EH (cell line): ENCODE measurements at regions not wholly inside any gene's neighbourhood (a gene's known extent, or its start where the extent isn't known, plus 50 kb on each side); places are given as distances from the start of the nearest gene placed in this dataset.
"Not testable (repeated sequence)": the region's sequence is repeated elsewhere in the genome, so short reads cannot be mapped to it uniquely, and the experiment has no call there.

Source experiments
- DNase-seq: peaks from one replicate; pipeline ENCODE4 v3.0.0-alpha.2; 2015; ENCODE audit warnings: low read depth

DNA sequence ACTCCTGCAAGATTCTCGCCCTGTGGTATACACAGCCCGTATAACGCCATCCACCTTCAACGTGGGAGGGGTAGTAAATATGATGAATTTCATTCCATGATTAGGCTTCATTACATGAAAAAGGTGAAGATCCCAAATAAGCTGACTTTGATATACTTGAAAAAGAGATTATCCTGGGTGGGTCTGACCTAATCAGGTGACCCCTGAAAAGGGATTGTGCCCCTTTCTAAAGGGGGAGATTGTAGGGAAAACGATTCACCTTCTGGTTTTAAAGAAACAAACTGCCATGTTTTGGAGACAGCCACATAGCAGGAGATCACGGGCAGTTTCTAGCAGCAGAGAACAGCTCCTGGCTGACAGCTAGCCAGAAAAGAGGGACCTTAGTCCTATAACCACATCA is 155.1 kb upstream of the SMLR1 start:
- DNase-seq: no peak

DNA sequence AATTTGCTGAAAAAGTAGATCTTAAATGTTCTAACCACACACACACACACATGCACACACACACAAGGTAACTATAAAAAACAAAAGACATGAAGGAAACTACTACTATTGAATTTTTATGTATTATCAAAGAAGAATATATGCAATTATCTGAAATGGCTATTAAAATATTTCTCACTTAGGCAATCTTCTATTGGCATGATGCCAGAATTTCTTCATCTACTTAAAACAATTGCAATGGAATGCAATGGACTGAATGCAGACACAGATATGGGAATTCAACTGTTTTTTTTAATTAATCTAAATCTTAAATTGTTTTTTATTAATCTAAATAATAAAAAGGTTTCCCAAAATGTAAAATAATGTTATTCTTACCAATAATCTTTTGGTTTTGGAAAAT is 152.6 kb upstream of the SMLR1 start:
- peak; percentile 7 for DNase-seq

- peak; percentile 62 for DNase-seq
Observed at GRCh38 chr6:130675072-130675471, 152.1 kb upstream of the SMLR1 start.

DNA sequence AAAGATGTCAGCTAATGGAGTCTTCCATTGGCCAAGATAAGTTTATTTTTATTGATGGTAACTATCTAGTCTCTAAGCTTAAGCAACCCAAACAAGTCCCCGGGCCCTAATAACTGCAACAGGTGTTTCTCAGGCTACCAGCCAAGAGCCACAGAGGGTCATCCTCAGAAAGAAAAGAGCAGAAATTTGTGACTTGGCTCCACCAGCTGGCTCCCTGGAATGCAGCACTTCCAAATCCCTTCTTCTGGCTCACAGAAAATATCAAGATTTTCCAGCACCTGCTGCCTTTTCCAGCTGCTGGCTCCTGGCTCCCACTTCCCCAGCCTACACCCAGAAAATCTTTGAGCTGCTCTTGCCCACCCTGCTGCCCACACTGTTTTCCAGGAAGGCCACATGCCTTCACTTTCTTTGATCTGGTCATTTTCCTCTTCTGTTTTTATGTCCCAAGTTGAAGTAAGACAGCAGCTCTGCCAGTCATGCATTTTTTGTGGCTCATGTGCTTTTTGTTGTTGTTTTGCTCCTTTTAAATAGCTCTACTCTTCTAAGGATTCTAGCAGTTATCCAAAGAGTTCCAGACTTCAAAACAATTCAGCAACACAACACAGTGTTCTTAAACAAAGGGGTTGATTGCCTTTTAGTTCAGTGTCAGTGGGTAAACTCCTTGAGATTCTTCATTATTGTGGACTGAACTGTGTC is 151.0 kb upstream of the SMLR1 start:
- DNase-seq: no peak

- DNase-seq: no peak
Observed at GRCh38 chr6:130676773-130677144, 150.4 kb upstream of the SMLR1 start.

GRCh38 chr6:130677312-130677711 is 149.9 kb upstream of the SMLR1 start:
- DNase-seq: no peak

DNA sequence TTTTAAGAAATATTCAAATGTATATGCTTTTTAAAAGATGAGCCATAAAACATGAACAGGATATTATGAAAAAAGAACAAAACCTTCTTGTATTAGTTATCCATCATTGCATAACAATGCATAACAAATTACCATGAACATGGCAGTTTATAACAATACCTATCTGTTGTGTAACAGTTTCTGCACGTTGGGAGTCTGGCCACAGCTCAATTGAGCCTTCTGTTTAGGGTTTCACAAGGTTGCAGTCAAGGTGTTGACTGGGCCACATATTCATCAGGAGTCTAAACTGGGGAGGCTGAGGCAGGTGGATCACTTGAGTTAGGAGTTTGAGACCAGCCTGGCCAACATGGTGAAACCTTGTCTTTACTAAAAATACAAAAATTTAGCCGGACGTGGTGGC is 149.4 kb upstream of the SMLR1 start:
- no peak for DNase-seq

- no peak for DNase-seq
Observed at GRCh38 chr6:130679684-130680083, 147.5 kb upstream of the SMLR1 start.

- peak; percentile 34 for DNase-seq
Observed at GRCh38 chr6:130680116-130680515, 147.1 kb upstream of the SMLR1 start.

GRCh38 chr6:130681028-130681427 is 146.2 kb upstream of the SMLR1 start:
- DNase-seq: peak; percentile 87

DNA sequence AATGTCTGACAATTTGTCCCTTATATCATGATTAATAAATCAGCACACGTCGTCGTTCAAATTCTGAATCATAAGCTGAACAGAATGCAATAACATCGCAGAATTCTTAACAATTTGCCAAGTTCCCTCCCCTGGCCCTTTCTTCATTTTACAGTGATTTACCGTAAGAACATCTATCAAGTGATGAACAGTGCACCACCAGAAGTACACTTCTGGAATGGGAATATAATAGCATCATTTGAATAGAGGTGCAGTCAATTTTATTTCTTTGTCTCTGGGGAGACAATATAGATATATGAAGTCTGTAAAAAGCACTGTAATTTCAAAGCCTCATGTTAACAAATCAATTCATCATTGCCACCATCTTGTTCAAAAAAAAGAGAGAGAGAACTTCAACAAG is 145.1 kb upstream of the SMLR1 start:
- DNase-seq: no peak

GRCh38 chr6:130683761-130684517 is 143.3 kb upstream of the SMLR1 start:
- DNase-seq: no peak

DNA sequence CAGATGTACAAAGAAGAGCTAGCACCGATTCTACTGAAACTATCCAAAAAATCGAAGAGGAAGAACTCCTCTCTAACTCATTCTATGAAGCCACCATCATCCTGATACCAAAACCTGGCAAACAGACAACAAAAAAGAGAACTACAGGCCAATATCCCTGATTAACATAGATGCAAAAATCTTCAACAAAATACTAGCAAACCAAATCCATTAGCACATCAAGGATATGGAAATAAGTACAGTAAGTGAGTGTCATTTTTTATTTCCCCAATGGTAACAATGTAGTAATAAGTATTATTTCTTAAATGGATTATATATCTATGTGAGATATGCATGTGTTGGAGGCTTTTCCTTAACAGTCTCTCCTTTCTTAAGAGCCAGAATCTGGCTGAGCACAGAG is 134.5 kb upstream of the SMLR1 start:
- no peak for DNase-seq

- DNase-seq: peak; percentile 11
Observed at GRCh38 chr6:130693944-130694343, 133.3 kb upstream of the SMLR1 start.

- DNase-seq: peak; percentile 26
Observed at GRCh38 chr6:130694606-130695005, 132.6 kb upstream of the SMLR1 start.

GRCh38 chr6:130696806-130697205 is 130.4 kb upstream of the SMLR1 start:
- peak; percentile 13 for DNase-seq

DNA sequence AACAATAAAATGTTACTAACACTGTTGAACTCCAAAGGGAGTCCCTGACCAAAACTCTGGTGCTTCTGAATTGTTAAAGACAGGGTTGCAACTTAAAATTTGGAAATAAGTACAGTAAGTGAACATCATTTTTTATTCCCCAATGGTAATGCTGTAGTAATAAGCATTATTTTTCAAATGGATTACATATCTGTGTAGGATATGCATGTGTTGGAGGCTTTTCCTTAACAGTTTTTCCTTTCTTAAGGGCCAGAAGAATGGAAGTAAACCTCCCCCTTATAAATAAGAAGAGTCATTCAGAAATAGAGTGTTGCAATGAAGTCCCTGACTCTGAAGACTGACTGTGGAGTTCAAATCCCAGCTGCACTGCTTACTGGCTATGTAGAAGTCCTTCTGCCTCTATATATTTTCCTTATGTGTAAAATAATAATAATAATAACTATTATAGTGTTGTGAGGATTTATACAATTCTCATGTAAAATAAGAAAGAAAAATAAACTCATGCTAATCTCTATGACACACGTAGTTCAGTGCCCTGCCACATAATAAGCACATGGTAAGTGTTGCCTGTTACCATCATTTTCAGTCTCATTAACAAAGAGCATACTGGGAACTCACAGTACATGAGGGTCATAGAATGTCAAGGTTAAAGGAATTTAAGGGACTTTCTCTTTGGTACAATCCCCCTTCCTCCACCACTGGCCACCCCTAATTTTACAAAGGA is 129.8 kb upstream of the SMLR1 start:
- no peak for DNase-seq

DNA sequence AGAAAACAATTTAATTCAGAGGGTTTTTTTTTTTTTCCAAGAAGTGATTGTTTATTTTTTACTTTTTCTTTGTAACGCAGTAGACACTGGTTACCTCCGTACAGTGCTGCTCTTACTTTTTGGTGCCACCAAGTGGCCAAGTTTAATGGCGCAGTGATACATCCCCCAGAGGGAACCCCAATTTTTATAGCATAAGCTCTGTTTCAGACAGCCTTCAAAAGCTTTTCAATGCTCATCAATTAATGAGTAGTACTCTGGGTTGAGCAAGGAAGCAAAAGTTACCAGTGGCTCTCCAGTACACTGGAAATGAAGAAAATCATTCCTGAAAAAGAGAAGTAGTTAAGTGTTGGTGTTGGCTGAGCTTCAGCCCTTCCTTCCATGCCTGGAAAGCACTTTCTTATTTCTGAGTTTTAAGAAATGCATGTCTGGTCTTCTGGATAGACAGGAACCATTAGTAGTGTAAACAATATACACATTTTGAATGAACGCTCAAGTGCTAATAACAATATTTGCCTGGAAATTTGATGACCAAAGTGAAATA is 129.1 kb upstream of the SMLR1 start:
- peak; percentile 67 for DNase-seq

- no peak for DNase-seq
Observed at GRCh38 chr6:130699742-130700141, 127.5 kb upstream of the SMLR1 start.

DNA sequence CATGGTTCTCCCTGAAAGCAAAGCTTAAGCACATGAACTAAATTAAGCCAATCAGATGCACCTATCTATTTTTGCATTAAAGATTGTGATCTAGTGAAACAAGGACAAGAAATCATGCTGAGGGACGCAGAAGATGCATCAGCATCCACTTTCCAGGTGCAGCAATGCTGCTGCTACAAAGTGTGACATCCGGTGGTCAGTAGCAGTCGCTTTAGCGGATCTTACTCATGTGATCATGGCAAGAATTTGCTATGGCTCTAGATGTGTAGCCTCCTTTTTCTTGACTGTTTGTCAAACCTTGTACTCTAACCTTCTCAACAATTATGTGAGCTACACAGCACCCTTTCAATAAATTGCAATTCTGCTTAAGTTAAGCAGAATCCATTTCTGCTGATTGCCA is 126.8 kb upstream of the SMLR1 start:
- no peak for DNase-seq

- peak; percentile 68 for DNase-seq
Observed at GRCh38 chr6:130708338-130708737, 118.9 kb upstream of the SMLR1 start.

DNA sequence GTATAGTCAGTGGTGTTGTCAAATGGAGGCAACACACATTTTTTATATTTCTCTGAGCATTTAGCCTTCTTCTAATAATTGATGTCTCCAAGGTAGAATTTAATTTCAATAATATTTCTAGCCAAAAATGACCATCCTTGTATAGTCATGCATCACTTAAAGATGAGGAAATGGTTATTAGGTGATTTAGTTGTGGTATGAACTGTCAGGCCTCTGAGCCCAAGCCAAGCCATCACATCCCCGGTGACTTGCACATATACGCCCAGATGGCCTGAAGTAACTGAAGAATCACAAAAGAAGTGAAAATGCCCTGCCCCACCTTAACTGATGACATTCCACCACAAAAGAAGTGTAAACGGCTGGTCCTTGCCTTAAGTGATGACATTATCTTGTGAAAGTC is 115.6 kb upstream of the SMLR1 start:
- DNase-seq: not testable (repeated sequence)

GRCh38 chr6:130713144-130713543 is 114.1 kb upstream of the SMLR1 start:
- no peak for DNase-seq
